ENCODE measurements at regions not wholly inside any gene's neighbourhood (a gene's known extent, or its start where the extent isn't known, plus 50 kb on each side); places are given as distances from the start of the nearest gene placed in this dataset.

- TF ChIP-seq CTCF (IDR thresholded peaks at IDR 0.05; ENCODE audit: insufficient read depth, low read length, poor library complexity, severe bottlenecking) (no peak), EZH2phosphoT487 (conservative IDR thresholded peaks at IDR 0.05; ENCODE audit: low read length) (no peak)
- Histone ChIP-seq H3K27ac (ENCODE audit: low read depth, low read length) (no peak overlapping the region), H3K9ac (ENCODE audit: low read length) (no peak overlapping the region), H3K9me2 (replicated peaks; ENCODE audit: insufficient read depth, low read length) (no peaks in the 10 kb centered on the region), H3K4me2 (ENCODE audit: low read depth, low read length, poor library complexity, severe bottlenecking) (no peak overlapping the region), H3K4me3 (ENCODE audit: insufficient read depth, low read length, poor library complexity, severe bottlenecking) (no peak overlapping the region), H3K27me3 (ENCODE audit: low read length) (no peaks in the 10 kb centered on the region), H3K9me3 (ENCODE audit: insufficient read depth, low read length) (no peaks in the 10 kb centered on the region), H3K79me2 (ENCODE audit: insufficient read depth, low read length) (no peaks in the 10 kb centered on the region), H3K36me3 (ENCODE audit: low read length) (no peaks in the 10 kb centered on the region), H4K20me1 (ENCODE audit: low read depth, low read length) (no peaks in the 10 kb centered on the region), H3F3A (ENCODE audit: insufficient read depth) (no peaks in the 10 kb centered on the region), H2AFZ (ENCODE audit: low read depth, low read length, severe bottlenecking) (no peak overlapping the region)
Measured at GRCh38 chr2:72051204-72051603, 96.5 kb downstream of the CYP26B1 start.

DNA sequence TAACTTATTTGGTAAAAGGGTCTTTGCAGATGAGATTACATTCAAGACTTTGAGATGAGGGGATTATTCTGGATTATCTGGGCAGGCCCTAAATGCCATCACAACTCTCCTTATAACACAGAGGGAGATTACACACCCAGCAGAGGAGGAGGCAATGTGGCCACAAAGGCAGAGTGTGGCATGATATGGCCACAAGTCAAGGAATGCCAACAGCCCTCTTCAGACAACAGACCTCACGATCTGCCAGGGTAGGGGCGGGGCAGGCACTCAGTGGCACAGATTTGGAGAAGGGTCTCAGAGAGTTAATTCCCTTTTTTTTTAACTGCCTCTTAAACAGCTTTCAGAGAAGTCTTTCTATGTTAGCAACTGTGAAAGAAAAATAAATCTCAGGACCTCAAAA, 96.9 kb downstream of the CYP26B1 start:
- Histone ChIP-seq H3K9me2 (replicated peaks; ENCODE audit: insufficient read depth, low read length) (no peaks in the 10 kb centered on the region), H3K79me2 (ENCODE audit: insufficient read depth, low read length) (no peaks in the 10 kb centered on the region), H3K36me3 (ENCODE audit: low read length) (no peaks in the 10 kb centered on the region), H2AFZ (ENCODE audit: low read depth, low read length, severe bottlenecking) (no peak overlapping the region), H3K4me2 (ENCODE audit: low read depth, low read length, poor library complexity, severe bottlenecking) (no peak overlapping the region), H3K27me3 (ENCODE audit: low read length) (no peaks in the 10 kb centered on the region), H3K9ac (ENCODE audit: low read length) (no peak overlapping the region), H3K27ac (ENCODE audit: low read depth, low read length) (no peak overlapping the region), H3K9me3 (ENCODE audit: insufficient read depth, low read length) (no peaks in the 10 kb centered on the region), H3K4me3 (ENCODE audit: insufficient read depth, low read length, poor library complexity, severe bottlenecking) (no peak overlapping the region), H3F3A (ENCODE audit: insufficient read depth) (no peaks in the 10 kb centered on the region), H4K20me1 (ENCODE audit: low read depth, low read length) (no peaks in the 10 kb centered on the region)
- TF ChIP-seq CTCF (IDR thresholded peaks at IDR 0.05; ENCODE audit: insufficient read depth, low read length, poor library complexity, severe bottlenecking) (no peak), EZH2phosphoT487 (conservative IDR thresholded peaks at IDR 0.05; ENCODE audit: low read length) (no peak)

DNA sequence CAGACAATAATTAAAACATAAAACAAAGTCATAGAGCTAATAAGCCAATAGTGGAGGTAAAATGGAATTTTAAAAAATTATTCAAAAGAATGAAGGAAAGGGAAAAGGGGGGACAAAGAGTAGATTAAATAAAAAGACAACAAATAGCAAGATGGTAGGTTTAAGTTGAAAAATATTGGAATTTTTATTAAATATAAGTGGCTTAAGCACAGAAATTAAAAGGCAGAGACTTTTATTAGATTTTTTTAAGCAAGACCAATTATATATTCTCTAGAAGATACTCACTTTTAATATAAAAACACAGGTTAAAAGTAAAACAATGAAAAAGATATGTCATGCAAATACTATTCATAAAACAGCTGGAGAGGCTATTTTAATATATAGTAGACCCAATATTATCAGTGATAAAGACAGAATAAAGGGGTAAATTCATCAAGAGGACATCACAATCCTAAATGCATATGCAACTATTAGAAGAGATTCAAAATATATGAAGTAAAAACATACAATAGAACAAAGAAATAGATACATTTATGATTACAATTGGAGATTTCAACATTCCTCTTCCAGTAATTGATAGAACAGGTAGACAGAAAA, 98.7 kb downstream of the CYP26B1 start:
- no peaks in the 10 kb centered on the region for H3K79me2 ChIP-seq (ENCODE audit: insufficient read depth, low read length)
- H3K9me3 ChIP-seq (ENCODE audit: insufficient read depth, low read length): peaks cover 6% of the 10 kb centered on the region; the same call in 1 of the 2 replicates
- H3K27me3 ChIP-seq (ENCODE audit: low read length): no peaks in the 10 kb centered on the region
- no peak overlapping the region for H3K4me2 ChIP-seq (ENCODE audit: low read depth, low read length, poor library complexity, severe bottlenecking)
- no peaks in the 10 kb centered on the region for H4K20me1 ChIP-seq (ENCODE audit: low read depth, low read length)
- no peak overlapping the region for H2AFZ ChIP-seq (ENCODE audit: low read depth, low read length, severe bottlenecking)
- TF ChIP-seq EZH2phosphoT487 (conservative IDR thresholded peaks at IDR 0.05; ENCODE audit: low read length) (no peak), CTCF (IDR thresholded peaks at IDR 0.05; ENCODE audit: insufficient read depth, low read length, poor library complexity, severe bottlenecking) (no peak)
- H3K4me3 ChIP-seq (ENCODE audit: insufficient read depth, low read length, poor library complexity, severe bottlenecking): no peak overlapping the region
- no peaks in the 10 kb centered on the region for H3F3A ChIP-seq (ENCODE audit: insufficient read depth)
- H3K27ac ChIP-seq (ENCODE audit: low read depth, low read length): no peak overlapping the region
- H3K9ac ChIP-seq (ENCODE audit: low read length): no peak overlapping the region
- H3K9me2 ChIP-seq (replicated peaks; ENCODE audit: insufficient read depth, low read length): no peaks in the 10 kb centered on the region
- H3K36me3 ChIP-seq (ENCODE audit: low read length): 0 out of 2 replicates have a peak, but pooled peaks cover under 1% of the 10 kb centered on the region
